ENCODE measurements at regions not wholly inside any gene's neighbourhood (a gene's known extent, or its start where the extent isn't known, plus 50 kb on each side); places are given as distances from the start of the nearest gene placed in this dataset.

DNA sequence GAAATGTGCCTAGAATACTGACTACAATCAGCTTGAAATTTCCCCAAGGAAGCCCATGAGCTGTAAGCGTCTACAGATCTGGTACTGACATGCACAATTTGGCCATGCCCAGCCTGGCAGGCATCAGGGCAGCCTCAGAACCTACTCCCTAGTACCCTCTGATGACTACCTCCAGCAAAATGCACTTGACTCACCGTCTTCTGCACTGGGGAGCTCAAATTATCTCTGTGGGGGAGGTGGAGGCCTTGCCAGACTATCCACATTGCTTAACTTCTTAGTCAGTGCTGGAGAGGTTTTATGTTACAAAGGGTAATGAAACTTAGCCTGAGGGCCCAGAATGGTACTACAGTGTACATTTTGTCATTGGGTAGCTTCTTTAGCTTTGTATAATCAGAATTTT lies 126.0 kb upstream of the ADGRF1 start:
- DNase-seq (ENCODE audit: low spot score) = no peak
- TF ChIP-seq, protein P1, sequence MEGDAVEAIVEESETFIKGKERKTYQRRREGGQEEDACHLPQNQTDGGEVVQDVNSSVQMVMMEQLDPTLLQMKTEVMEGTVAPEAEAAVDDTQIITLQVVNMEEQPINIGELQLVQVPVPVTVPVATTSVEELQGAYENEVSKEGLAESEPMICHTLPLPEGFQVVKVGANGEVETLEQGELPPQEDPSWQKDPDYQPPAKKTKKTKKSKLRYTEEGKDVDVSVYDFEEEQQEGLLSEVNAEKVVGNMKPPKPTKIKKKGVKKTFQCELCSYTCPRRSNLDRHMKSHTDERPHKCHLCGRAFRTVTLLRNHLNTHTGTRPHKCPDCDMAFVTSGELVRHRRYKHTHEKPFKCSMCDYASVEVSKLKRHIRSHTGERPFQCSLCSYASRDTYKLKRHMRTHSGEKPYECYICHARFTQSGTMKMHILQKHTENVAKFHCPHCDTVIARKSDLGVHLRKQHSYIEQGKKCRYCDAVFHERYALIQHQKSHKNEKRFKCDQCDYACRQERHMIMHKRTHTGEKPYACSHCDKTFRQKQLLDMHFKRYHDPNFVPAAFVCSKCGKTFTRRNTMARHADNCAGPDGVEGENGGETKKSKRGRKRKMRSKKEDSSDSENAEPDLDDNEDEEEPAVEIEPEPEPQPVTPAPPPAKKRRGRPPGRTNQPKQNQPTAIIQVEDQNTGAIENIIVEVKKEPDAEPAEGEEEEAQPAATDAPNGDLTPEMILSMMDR (IDR thresholded peaks at IDR 0.05) = no peak
- H3K4me3 ChIP-seq = no peak overlapping the region
- no peak overlapping the region for H3K27ac ChIP-seq

GRCh38 chr6:47165918-47166317 lies 123.8 kb upstream of the ADGRF1 start:
- Histone ChIP-seq H3K27ac (no peak overlapping the region), H3K4me3 (no peak overlapping the region)
- TF ChIP-seq, protein P1 (IDR thresholded peaks at IDR 0.05) = no peak
- DNase-seq (ENCODE audit: low spot score) = no peak

DNA sequence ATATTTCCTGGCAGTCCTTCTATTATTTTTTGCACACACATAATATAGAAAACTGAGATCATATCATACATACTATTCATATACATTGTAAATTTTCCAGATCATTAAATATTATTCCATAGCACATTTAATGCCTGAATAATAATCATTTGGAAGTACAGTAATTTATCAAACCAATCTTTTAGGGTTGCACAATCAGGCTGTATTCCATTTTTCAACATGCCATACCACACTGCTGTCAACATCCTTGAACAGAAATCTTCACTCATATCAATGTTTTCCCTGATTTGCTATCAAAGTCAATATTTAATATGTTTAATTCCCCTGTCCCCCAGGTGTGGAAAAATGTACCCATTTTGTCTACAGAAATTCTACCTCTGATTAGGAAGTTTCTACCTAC lies 122.7 kb upstream of the ADGRF1 start:
- DNase-seq (ENCODE audit: low spot score) = no peak
- TF ChIP-seq, protein P1 (IDR thresholded peaks at IDR 0.05) = no peak
- Histone ChIP-seq H3K4me3 (no peak overlapping the region), H3K27ac (no peak overlapping the region)

DNA sequence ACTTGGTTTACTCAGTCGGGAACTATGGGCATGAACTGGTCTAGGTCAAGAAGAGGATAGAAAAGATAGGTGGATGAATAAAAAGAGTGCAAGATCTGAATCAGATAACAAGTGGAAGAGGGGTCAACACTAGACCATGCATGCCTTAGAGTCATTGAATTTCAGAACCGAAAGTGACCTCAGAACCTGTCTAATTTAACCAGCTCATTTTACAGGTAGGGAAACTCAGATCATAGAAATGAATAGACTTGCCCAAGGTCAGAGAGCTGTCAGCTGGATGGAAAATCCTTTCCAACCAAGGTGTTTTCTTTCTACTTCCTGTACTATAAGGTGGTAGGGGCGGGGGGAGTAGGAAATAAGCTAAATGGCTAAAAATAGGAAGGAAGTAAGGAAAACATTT lies 121.4 kb upstream of the ADGRF1 start:
- no peak overlapping the region for H3K27ac ChIP-seq
- H3K4me3 ChIP-seq = no peak overlapping the region
- DNase-seq (ENCODE audit: low spot score) = no peak
- TF ChIP-seq, protein P1 (IDR thresholded peaks at IDR 0.05) = no peak

- Histone ChIP-seq H3K4me3 (no peak overlapping the region), H3K27ac (no peak overlapping the region)
- DNase-seq (ENCODE audit: low spot score) = no peak
- TF ChIP-seq, protein P1 (IDR thresholded peaks at IDR 0.05) = no peak
These were observed 120.7 kb upstream of the ADGRF1 start for GRCh38 chr6:47162793-47163192.

GRCh38 chr6:47162231-47162630 lies 120.1 kb upstream of the ADGRF1 start:
- TF ChIP-seq, protein P1 (IDR thresholded peaks at IDR 0.05) = no peak
- H3K27ac ChIP-seq = no peak overlapping the region
- H3K4me3 ChIP-seq = no peak overlapping the region
- DNase-seq (ENCODE audit: low spot score) = no peak

DNA sequence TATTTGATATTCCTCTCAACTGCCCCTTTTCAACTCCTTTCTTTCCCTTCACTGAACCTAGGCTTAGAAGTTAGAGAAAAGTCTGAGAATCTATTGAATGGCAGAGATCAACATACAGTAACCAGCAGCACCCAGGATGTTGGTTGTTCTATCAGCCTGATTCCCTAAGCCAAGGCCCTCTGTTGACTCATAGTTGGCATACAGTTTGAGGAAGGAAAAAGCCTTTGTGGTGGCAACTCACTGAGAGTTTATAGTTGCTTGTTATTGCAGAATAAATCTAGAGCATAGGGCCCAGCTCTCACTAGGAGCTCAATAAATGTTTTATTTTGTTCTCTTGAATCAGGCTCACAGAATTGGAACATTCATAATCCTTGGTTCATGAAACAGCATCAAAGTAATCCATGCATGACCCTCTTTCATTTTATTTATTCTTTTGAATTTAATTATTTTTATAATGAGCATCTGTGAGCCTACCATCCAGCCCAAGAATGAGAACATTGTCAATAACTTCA lies 119.1 kb upstream of the ADGRF1 start:
- Histone ChIP-seq H3K4me3 (no peak overlapping the region), H3K27ac (no peak overlapping the region)
- TF ChIP-seq, protein P1 (IDR thresholded peaks at IDR 0.05) = no peak
- no peak for DNase-seq (ENCODE audit: low spot score)

Data from coronary artery (tissue), 2 donors.